Natural killer cell treated with Interleukin-12 subunit alpha and Interleukin-12 subunit beta and Interleukin-15 and Interleukin-18, amount 100 ng/mL, for 72 hours (primary cell): ENCODE measurements at regions not wholly inside any gene's neighbourhood (a gene's known extent, or its start where the extent isn't known, plus 50 kb on each side); places are given as distances from the start of the nearest gene placed in this dataset.

ENCODE experiments used
- ATAC-seq, 2 donors: fragments of 150-1000 bp; cut with Tn5 transposase in 1 of 2; sonication (Bioruptor Pico), chemical (Tn5 transposase) in 1 of 2; 2 replicates each; pipeline ENCODE4 v1.10.0; 2021
- DNase-seq: peaks from one replicate; pipeline ENCODE4 v3.0.0; 2022; ENCODE audit warnings: low spot score
- H3K27ac Mint-ChIP-seq, 2 donors: 1 replicate in 1 of 2; 2 replicates in 1 of 2; pipeline ENCODE4 v1.8.0; 2022; ENCODE audit warnings: mixed read lengths in 2 of 2, mild to moderate bottlenecking in 1 of 2, moderate library complexity in 1 of 2
- H3K27me3 Mint-ChIP-seq, 2 donors: 1 replicate in 1 of 2; 2 replicates in 1 of 2; pipeline ENCODE4 v1.8.0; 2022; ENCODE audit warnings: mixed read lengths in 2 of 2
- H3K36me3 Mint-ChIP-seq: one replicate; pipeline ENCODE4 v1.8.0; 2022; ENCODE audit warnings: mixed read lengths
- H3K4me1 Mint-ChIP-seq, 2 donors: 1 replicate in 1 of 2; 2 replicates in 1 of 2; pipeline ENCODE4 v1.8.0; 2022; ENCODE audit warnings: low read depth in 2 of 2, mixed read lengths in 2 of 2, mild to moderate bottlenecking in 1 of 2
- H3K4me3 Mint-ChIP-seq: one replicate; pipeline ENCODE4 v1.8.0; 2022; ENCODE audit warnings: mixed read lengths
- H3K9me3 Mint-ChIP-seq: 2 replicates; pipeline ENCODE4 v1.8.0; 2022; ENCODE audit warnings: mixed read lengths

- Mint-ChIP-seq H3K27me3 (no peaks in the 10 kb centered on the region), H3K4me3 (no peak overlapping the region), H3K36me3 (no peaks in the 10 kb centered on the region), H3K4me1 (no peaks in the 10 kb centered on the region), H3K9me3 (peaks cover 31% of the 10 kb centered on the region), H3K27ac (no peak overlapping the region)
- DNase-seq (no peak), ATAC-seq (no peak)
Observed at GRCh38 chr7:46651070-46651469, 730.0 kb upstream of the IGFBP3 start.

- H3K9me3 Mint-ChIP-seq: peaks cover 35% of the 10 kb centered on the region
- ATAC-seq (no peak), DNase-seq (no peak)
- no peak overlapping the region for H3K27ac Mint-ChIP-seq
- H3K27me3 Mint-ChIP-seq: no peaks in the 10 kb centered on the region
- H3K4me3 Mint-ChIP-seq: no peak overlapping the region
- H3K36me3 Mint-ChIP-seq: no peaks in the 10 kb centered on the region
- no peaks in the 10 kb centered on the region for H3K4me1 Mint-ChIP-seq
Observed at GRCh38 chr7:46649876-46650275, 728.8 kb upstream of the IGFBP3 start.

- Mint-ChIP-seq H3K9me3 (peaks cover 13% of the 10 kb centered on the region), H3K36me3 (no peaks in the 10 kb centered on the region), H3K27me3 (no peaks in the 10 kb centered on the region), H3K4me3 (no peak overlapping the region), H3K4me1 (no peaks in the 10 kb centered on the region), H3K27ac (no peak overlapping the region)
- DNase-seq (no peak), ATAC-seq (no peak)
Observed at GRCh38 chr7:46637793-46638735, 717.0 kb upstream of the IGFBP3 start.

GRCh38 chr7:46636022-46636421 is 715.0 kb upstream of the IGFBP3 start:
- H3K4me3 Mint-ChIP-seq: no peak overlapping the region
- H3K27ac Mint-ChIP-seq: no peak overlapping the region
- no peak for DNase-seq
- no peaks in the 10 kb centered on the region for H3K36me3 Mint-ChIP-seq
- no peaks in the 10 kb centered on the region for H3K4me1 Mint-ChIP-seq
- H3K27me3 Mint-ChIP-seq: no peaks in the 10 kb centered on the region
- H3K9me3 Mint-ChIP-seq: peaks cover 15% of the 10 kb centered on the region
- ATAC-seq: no peak

GRCh38 chr7:46633630-46634240 is 712.7 kb upstream of the IGFBP3 start:
- no peaks in the 10 kb centered on the region for H3K36me3 Mint-ChIP-seq
- no peaks in the 10 kb centered on the region for H3K4me1 Mint-ChIP-seq
- no peak overlapping the region for H3K4me3 Mint-ChIP-seq
- ATAC-seq (no peak), DNase-seq (no peak)
- H3K9me3 Mint-ChIP-seq: peaks cover 9% of the 10 kb centered on the region
- H3K27me3 Mint-ChIP-seq: no peaks in the 10 kb centered on the region
- no peak overlapping the region for H3K27ac Mint-ChIP-seq

GRCh38 chr7:46633200-46633599 is 712.1 kb upstream of the IGFBP3 start:
- H3K36me3 Mint-ChIP-seq: no peaks in the 10 kb centered on the region
- no peak overlapping the region for H3K4me3 Mint-ChIP-seq
- H3K4me1 Mint-ChIP-seq: no peaks in the 10 kb centered on the region
- ATAC-seq (no peak), DNase-seq (no peak)
- H3K9me3 Mint-ChIP-seq: peaks cover 9% of the 10 kb centered on the region
- no peak overlapping the region for H3K27ac Mint-ChIP-seq
- no peaks in the 10 kb centered on the region for H3K27me3 Mint-ChIP-seq

GRCh38 chr7:46630031-46630430 is 709.0 kb upstream of the IGFBP3 start:
- ATAC-seq (no peak), DNase-seq (no peak)
- no peak overlapping the region for H3K4me3 Mint-ChIP-seq
- no peaks in the 10 kb centered on the region for H3K27me3 Mint-ChIP-seq
- no peak overlapping the region for H3K27ac Mint-ChIP-seq
- no peaks in the 10 kb centered on the region for H3K4me1 Mint-ChIP-seq
- H3K36me3 Mint-ChIP-seq: no peaks in the 10 kb centered on the region
- H3K9me3 Mint-ChIP-seq: peaks cover 21% of the 10 kb centered on the region

- Mint-ChIP-seq H3K4me1 (no peaks in the 10 kb centered on the region), H3K4me3 (no peak overlapping the region), H3K27ac (no peak overlapping the region), H3K27me3 (no peaks in the 10 kb centered on the region), H3K36me3 (no peaks in the 10 kb centered on the region), H3K9me3 (peaks cover 18% of the 10 kb centered on the region)
- DNase-seq: no peak
- no peak for ATAC-seq
Observed at GRCh38 chr7:46628389-46628788, 707.3 kb upstream of the IGFBP3 start.

DNA sequence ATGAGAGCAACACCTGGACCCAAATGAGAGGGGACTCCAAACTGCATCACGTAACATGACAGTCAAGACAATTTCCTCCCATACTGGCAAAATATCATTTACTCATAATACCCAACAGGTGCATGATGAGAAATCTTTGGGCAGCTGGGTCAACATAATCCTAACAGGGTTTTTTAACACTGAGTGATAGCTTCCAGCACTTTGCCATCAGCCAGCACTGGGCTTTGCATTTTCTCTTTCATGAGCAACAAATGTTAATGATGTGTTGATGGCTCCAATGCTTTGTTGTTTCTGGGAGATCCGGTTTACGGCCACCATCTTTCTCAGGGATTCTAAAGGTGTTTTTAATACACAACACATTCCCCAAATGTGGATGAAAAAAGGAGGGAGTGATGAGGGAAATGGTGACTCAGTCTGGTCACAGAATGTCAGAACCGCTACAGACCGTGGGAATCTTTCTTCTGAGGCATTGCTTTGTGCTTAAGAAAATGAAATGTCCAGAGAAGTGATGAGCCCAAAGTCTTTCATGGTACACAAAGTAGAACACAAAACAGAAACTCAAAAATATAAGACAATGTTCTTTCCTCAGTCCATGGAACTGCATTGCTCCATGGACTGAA is 705.7 kb upstream of the IGFBP3 start:
- DNase-seq (no peak), ATAC-seq (no peak)
- Mint-ChIP-seq H3K36me3 (no peaks in the 10 kb centered on the region), H3K27me3 (no peaks in the 10 kb centered on the region), H3K4me3 (no peak overlapping the region), H3K27ac (no peak overlapping the region), H3K9me3 (peaks cover 14% of the 10 kb centered on the region), H3K4me1 (no peaks in the 10 kb centered on the region)

- DNase-seq (no peak), ATAC-seq (no peak)
- Mint-ChIP-seq H3K4me1 (no peaks in the 10 kb centered on the region), H3K9me3 (peaks cover 14% of the 10 kb centered on the region), H3K27me3 (no peaks in the 10 kb centered on the region), H3K27ac (no peak overlapping the region), H3K4me3 (no peak overlapping the region), H3K36me3 (no peaks in the 10 kb centered on the region)
Observed at GRCh38 chr7:46626261-46626660, 705.2 kb upstream of the IGFBP3 start.

- no peak overlapping the region for H3K4me3 Mint-ChIP-seq
- H3K27ac Mint-ChIP-seq: no peak overlapping the region
- no peaks in the 10 kb centered on the region for H3K36me3 Mint-ChIP-seq
- H3K27me3 Mint-ChIP-seq: no peaks in the 10 kb centered on the region
- peaks cover 18% of the 10 kb centered on the region for H3K9me3 Mint-ChIP-seq
- ATAC-seq (no peak), DNase-seq (no peak)
- no peaks in the 10 kb centered on the region for H3K4me1 Mint-ChIP-seq
Observed at GRCh38 chr7:46625032-46625431, 704.0 kb upstream of the IGFBP3 start.

- H3K9me3 Mint-ChIP-seq: peaks cover 18% of the 10 kb centered on the region
- no peaks in the 10 kb centered on the region for H3K4me1 Mint-ChIP-seq
- H3K36me3 Mint-ChIP-seq: no peaks in the 10 kb centered on the region
- H3K27ac Mint-ChIP-seq: no peak overlapping the region
- DNase-seq: no peak
- H3K27me3 Mint-ChIP-seq: no peaks in the 10 kb centered on the region
- ATAC-seq: no peak
- H3K4me3 Mint-ChIP-seq: no peak overlapping the region
Observed at GRCh38 chr7:46622251-46622650, 701.2 kb upstream of the IGFBP3 start.

DNA sequence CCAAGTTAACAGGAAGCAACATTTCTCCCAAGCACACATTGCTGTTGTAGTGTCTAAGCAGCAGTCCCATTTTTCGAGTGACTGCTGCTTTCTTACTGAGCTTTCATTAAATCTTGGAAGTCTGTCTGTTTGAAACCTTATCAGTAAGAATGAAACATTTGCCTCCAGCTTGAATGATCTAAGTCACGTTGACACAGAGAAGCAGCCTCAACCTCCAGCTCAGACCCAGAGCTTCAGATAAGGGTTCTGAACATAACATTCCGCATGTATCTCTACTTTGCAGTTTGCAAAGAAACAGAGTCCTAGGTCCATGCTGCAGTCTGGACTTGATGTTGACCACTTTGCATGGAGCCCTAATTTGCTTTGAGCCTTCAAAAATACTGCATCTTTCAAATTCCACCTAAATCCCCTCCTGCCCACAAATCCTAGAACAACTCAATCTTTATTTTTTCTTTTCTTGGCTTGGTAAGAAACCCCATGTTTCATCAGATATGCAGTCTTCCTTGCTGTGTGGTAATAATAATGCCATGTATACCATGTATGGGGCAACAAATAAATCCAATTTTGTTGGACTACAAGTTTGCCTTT is 698.7 kb upstream of the IGFBP3 start:
- Mint-ChIP-seq H3K27me3 (no peaks in the 10 kb centered on the region), H3K9me3 (peaks cover 7% of the 10 kb centered on the region), H3K27ac (no peak overlapping the region), H3K4me3 (no peak overlapping the region), H3K4me1 (no peaks in the 10 kb centered on the region), H3K36me3 (no peaks in the 10 kb centered on the region)
- ATAC-seq: no peak
- no peak for DNase-seq

DNA sequence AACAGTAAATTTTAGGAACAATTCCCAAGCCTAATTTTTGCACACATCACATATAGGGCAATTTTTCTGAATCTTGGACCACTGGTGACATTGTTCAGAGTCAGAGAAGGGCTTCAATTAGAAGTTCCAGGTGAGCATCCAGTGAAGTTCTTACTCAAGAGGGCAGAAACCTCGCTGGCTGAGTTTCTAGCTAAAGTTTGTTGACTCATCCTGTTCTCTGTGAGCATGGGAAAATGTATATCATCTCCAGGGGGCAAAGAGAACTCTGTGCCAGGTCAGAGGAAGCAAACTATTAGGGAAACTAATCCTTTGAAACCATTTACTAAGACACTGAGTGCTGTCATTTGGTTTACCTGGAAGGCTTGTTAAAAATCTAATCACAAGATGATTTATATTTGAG is 695.6 kb upstream of the IGFBP3 start:
- no peaks in the 10 kb centered on the region for H3K27me3 Mint-ChIP-seq
- no peaks in the 10 kb centered on the region for H3K36me3 Mint-ChIP-seq
- ATAC-seq: no peak
- H3K9me3 Mint-ChIP-seq: peaks cover 11% of the 10 kb centered on the region
- H3K4me1 Mint-ChIP-seq: no peaks in the 10 kb centered on the region
- no peak overlapping the region for H3K4me3 Mint-ChIP-seq
- H3K27ac Mint-ChIP-seq: no peak overlapping the region
- no peak for DNase-seq
